ENCODE measurements at regions not wholly inside any gene's neighbourhood (a gene's known extent, or its start where the extent isn't known, plus 50 kb on each side); places are given as distances from the start of the nearest gene placed in this dataset.

DNA sequence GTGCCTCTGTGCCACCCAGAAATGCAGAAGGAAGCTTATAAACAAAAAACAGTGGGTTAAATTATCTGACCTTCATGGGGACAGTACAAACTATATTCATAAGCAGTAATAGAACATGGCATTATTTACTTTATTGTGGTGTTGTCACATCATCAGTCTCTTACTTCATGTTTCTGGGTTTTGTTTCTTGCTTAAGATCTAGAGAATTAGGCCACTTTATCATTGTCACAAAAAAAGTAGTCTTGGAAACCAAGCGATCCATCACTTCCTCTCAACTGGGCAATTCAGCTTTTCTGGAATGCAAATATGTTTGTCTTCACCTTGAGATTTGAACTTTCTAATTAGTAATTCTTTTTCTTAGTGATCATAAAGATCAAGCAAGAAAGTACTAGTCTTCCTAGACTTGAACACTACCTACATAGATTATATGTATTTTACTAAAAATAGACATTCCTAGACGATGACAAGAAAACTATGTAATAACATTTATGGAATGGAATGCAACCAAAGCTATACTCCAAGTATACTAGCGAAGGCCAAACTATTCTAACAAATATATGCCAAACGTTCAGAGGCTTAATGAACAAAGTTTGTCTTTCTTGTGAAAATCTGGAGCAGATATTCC lies 363.4 kb downstream of the DAD1 start:
- TF ChIP-seq, protein P1, sequence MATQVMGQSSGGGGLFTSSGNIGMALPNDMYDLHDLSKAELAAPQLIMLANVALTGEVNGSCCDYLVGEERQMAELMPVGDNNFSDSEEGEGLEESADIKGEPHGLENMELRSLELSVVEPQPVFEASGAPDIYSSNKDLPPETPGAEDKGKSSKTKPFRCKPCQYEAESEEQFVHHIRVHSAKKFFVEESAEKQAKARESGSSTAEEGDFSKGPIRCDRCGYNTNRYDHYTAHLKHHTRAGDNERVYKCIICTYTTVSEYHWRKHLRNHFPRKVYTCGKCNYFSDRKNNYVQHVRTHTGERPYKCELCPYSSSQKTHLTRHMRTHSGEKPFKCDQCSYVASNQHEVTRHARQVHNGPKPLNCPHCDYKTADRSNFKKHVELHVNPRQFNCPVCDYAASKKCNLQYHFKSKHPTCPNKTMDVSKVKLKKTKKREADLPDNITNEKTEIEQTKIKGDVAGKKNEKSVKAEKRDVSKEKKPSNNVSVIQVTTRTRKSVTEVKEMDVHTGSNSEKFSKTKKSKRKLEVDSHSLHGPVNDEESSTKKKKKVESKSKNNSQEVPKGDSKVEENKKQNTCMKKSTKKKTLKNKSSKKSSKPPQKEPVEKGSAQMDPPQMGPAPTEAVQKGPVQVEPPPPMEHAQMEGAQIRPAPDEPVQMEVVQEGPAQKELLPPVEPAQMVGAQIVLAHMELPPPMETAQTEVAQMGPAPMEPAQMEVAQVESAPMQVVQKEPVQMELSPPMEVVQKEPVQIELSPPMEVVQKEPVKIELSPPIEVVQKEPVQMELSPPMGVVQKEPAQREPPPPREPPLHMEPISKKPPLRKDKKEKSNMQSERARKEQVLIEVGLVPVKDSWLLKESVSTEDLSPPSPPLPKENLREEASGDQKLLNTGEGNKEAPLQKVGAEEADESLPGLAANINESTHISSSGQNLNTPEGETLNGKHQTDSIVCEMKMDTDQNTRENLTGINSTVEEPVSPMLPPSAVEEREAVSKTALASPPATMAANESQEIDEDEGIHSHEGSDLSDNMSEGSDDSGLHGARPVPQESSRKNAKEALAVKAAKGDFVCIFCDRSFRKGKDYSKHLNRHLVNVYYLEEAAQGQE (IDR thresholded peaks at IDR 0.05; ENCODE audit: insufficient read depth in 1 of 2, low read depth in 2 of 2, low read length in 2 of 2), result no peak
- TF ChIP-seq TAF1 (IDR thresholded peaks at IDR 0.05; ENCODE audit: borderline replicate concordance, insufficient read depth, low read length) (no peak), SIN3A (IDR thresholded peaks at IDR 0.05; ENCODE audit: borderline replicate concordance, insufficient read depth, low read length) (no peak), POLR2AphosphoS5 (IDR thresholded peaks at IDR 0.05; ENCODE audit: low read depth, low read length) (no peak), FOXP2 (optimal IDR thresholded peaks at IDR 0.05; ENCODE audit: borderline replicate concordance, extremely low read depth, extremely low read length, insufficient read depth) (no peak)

DNA sequence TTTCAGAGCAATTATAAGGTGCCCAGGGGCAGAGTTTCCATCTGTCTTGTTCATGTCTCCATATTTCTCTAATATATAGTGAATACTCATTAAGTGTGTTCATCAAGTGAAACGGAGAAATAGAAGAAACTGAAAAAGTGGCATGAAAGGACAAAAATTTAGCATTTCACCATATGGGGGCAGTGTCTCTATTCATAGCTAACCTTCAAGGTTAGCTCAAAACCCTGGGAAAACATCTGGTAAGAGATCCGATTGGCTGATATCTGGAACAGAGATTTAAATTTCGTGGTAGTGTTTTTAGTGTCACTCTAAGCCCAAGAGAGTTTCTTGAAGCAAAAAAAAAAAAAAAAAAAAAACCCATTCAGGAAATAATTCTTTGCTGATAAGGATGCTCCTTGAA lies 367.5 kb downstream of the DAD1 start:
- TF ChIP-seq FOXP2 (optimal IDR thresholded peaks at IDR 0.05; ENCODE audit: borderline replicate concordance, extremely low read depth, extremely low read length, insufficient read depth) (no peak), TAF1 (IDR thresholded peaks at IDR 0.05; ENCODE audit: borderline replicate concordance, insufficient read depth, low read length) (no peak)
- TF ChIP-seq, protein P1 (IDR thresholded peaks at IDR 0.05; ENCODE audit: insufficient read depth in 1 of 2, low read depth in 2 of 2, low read length in 2 of 2), result no peak

DNA sequence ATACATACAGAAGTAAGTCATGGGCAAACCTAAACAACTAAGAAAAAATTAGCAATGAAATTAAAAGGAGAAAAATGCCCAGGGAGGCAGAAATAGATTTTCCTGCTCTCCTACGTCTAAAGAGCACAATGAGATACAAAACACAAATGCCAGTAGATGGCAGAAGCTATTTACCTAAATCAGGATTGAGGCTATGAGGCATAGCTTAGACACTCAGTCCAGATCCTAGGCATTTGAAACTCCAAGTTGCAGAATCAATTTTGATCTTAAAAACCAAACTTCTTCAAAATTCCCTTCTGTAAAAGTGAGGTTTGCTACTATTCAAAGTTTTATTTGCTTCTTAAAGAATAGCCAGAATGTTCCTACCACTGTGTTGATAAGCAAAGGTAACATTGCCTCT lies 368.6 kb downstream of the DAD1 start:
- TF ChIP-seq FOXP2 (optimal IDR thresholded peaks at IDR 0.05; ENCODE audit: borderline replicate concordance, extremely low read depth, extremely low read length, insufficient read depth) (no peak), POLR2AphosphoS5 (IDR thresholded peaks at IDR 0.05; ENCODE audit: low read depth, low read length) (no peak), TAF1 (IDR thresholded peaks at IDR 0.05; ENCODE audit: borderline replicate concordance, insufficient read depth, low read length) (no peak), SIN3A (IDR thresholded peaks at IDR 0.05; ENCODE audit: borderline replicate concordance, insufficient read depth, low read length) (no peak)
- TF ChIP-seq, protein P1 (IDR thresholded peaks at IDR 0.05; ENCODE audit: insufficient read depth in 1 of 2, low read depth in 2 of 2, low read length in 2 of 2), result no peak

DNA sequence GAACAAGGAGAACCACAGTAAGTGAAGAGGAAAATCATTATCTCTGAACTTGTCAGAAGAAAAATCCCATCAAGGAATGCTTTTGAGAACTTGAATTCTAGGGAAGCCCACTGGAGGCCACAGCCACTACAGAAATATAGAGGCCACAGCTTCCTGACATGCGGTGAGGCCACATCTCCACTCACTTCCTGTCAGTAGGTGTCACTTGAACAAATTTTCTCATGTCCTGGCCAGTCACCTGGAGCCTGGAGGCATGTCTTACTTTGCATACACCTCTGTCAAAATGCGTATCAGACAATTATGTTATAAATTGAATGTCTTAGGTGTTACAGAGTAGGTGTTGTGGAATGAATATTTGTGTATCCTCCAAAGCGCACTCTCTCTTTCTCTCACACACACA lies 370.3 kb downstream of the DAD1 start:
- TF ChIP-seq, protein P1 (IDR thresholded peaks at IDR 0.05; ENCODE audit: insufficient read depth in 1 of 2, low read depth in 2 of 2, low read length in 2 of 2), result no peak
- TF ChIP-seq POLR2AphosphoS5 (IDR thresholded peaks at IDR 0.05; ENCODE audit: low read depth, low read length) (no peak), TAF1 (IDR thresholded peaks at IDR 0.05; ENCODE audit: borderline replicate concordance, insufficient read depth, low read length) (no peak), FOXP2 (optimal IDR thresholded peaks at IDR 0.05; ENCODE audit: borderline replicate concordance, extremely low read depth, extremely low read length, insufficient read depth) (no peak), SIN3A (IDR thresholded peaks at IDR 0.05; ENCODE audit: borderline replicate concordance, insufficient read depth, low read length) (no peak)

DNA sequence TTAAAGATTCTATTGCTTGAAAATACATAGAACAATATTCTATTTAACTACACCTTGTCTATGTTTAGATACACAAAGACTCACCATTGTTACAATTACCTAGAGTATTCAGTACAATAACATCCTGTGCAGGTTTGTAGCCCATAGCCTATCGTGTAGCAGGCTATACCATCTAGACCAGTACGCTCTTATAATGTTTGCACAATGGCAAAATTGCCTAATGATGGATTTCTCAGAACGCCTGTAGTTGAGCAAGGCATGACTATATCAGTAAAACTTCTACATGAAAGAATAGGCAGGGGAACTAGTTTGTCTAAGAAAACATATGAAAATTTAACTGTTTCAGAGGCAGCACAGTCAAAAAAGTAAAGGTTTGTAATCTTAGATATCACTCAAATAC lies 375.9 kb downstream of the DAD1 start:
- TF ChIP-seq FOXP2 (optimal IDR thresholded peaks at IDR 0.05; ENCODE audit: borderline replicate concordance, extremely low read depth, extremely low read length, insufficient read depth) (no peak), TAF1 (IDR thresholded peaks at IDR 0.05; ENCODE audit: borderline replicate concordance, insufficient read depth, low read length) (no peak), SIN3A (IDR thresholded peaks at IDR 0.05; ENCODE audit: borderline replicate concordance, insufficient read depth, low read length) (no peak), POLR2AphosphoS5 (IDR thresholded peaks at IDR 0.05; ENCODE audit: low read depth, low read length) (no peak)
- TF ChIP-seq, protein P1 (IDR thresholded peaks at IDR 0.05; ENCODE audit: insufficient read depth in 1 of 2, low read depth in 2 of 2, low read length in 2 of 2), result no peak

All from PFSK-1 (cell line).